Activated T-helper 1 cell treated with anti-CD3 and anti-CD28 coated beads, Interleukin-12 subunit alpha, Interleukin-12 subunit beta, Interleukin-2, Interleukin-4 antibody, amounts not matched to agents 30 ng/mL and 10 ng/mL and 1 ng/mL, durations not matched to agents 14 hours and 24 hours and 36 hours (primary cell): ENCODE measurements at regions not wholly inside any gene's neighbourhood (a gene's known extent, or its start where the extent isn't known, plus 50 kb on each side); places are given as distances from the start of the nearest gene placed in this dataset.

Source experiments
- DNase-seq: peaks from one replicate; pipeline ENCODE4 v3.0.0; 2021; ENCODE audit warnings: low spot score
- H3K27ac Mint-ChIP-seq: one replicate; pipeline ENCODE4 v1.8.0; 2021; ENCODE audit warnings: mild to moderate bottlenecking, mixed read lengths
- H3K27me3 Mint-ChIP-seq: one replicate; pipeline ENCODE4 v1.8.0; 2022; ENCODE audit warnings: mild to moderate bottlenecking, moderate library complexity, mixed read lengths; ENCODE audit not compliant: insufficient read depth
- H3K36me3 Mint-ChIP-seq: one replicate; pipeline ENCODE4 v1.8.0; 2021; ENCODE audit warnings: low read depth, mixed read lengths
- H3K4me1 Mint-ChIP-seq: one replicate; pipeline ENCODE4 v1.8.0; 2021; ENCODE audit warnings: low read depth, mixed read lengths
- H3K4me3 Mint-ChIP-seq: one replicate; pipeline ENCODE4 v1.8.0; 2021; ENCODE audit warnings: mild to moderate bottlenecking, moderate library complexity, mixed read lengths
- H3K9me3 Mint-ChIP-seq: one replicate; pipeline ENCODE4 v1.8.0; 2021; ENCODE audit warnings: mixed read lengths
- intact Hi-C: fragments of 100-400 bp; cut with micrococcal nuclease; formaldehyde crosslinking; loops from one replicate; pipeline ENCODE4 v1.15.1; 2024

- no peak for DNase-seq
- H3K4me3 Mint-ChIP-seq, result no peak overlapping the region
- intact Hi-C loops, result no loop called here
- no peaks in the 10 kb centered on the region for H3K27me3 Mint-ChIP-seq
- H3K36me3 Mint-ChIP-seq, result no peaks in the 10 kb centered on the region
- H3K4me1 Mint-ChIP-seq, result no peaks in the 10 kb centered on the region
- peaks cover 5% of the 10 kb centered on the region for H3K9me3 Mint-ChIP-seq
- H3K27ac Mint-ChIP-seq, result no peak overlapping the region
Observed at GRCh38 chr1:164261691-164262240, 297.2 kb upstream of the PBX1 start.

- peaks cover 3% of the 10 kb centered on the region for H3K9me3 Mint-ChIP-seq
- no peak overlapping the region for H3K4me3 Mint-ChIP-seq
- H3K27me3 Mint-ChIP-seq, result no peaks in the 10 kb centered on the region
- intact Hi-C loops, result no loop called here
- no peak overlapping the region for H3K27ac Mint-ChIP-seq
- no peak for DNase-seq
- H3K36me3 Mint-ChIP-seq, result no peaks in the 10 kb centered on the region
- H3K4me1 Mint-ChIP-seq, result no peaks in the 10 kb centered on the region
Observed at GRCh38 chr1:164263540-164263939, 295.4 kb upstream of the PBX1 start.

GRCh38 chr1:164265232-164265631 lies 293.8 kb upstream of the PBX1 start:
- Mint-ChIP-seq H3K27ac (no peak overlapping the region), H3K4me3 (no peak overlapping the region), H3K4me1 (no peaks in the 10 kb centered on the region), H3K9me3 (peaks cover 7% of the 10 kb centered on the region), H3K36me3 (no peaks in the 10 kb centered on the region), H3K27me3 (no peaks in the 10 kb centered on the region)
- intact Hi-C loops, result no loop called here
- DNase-seq, result no peak

DNA sequence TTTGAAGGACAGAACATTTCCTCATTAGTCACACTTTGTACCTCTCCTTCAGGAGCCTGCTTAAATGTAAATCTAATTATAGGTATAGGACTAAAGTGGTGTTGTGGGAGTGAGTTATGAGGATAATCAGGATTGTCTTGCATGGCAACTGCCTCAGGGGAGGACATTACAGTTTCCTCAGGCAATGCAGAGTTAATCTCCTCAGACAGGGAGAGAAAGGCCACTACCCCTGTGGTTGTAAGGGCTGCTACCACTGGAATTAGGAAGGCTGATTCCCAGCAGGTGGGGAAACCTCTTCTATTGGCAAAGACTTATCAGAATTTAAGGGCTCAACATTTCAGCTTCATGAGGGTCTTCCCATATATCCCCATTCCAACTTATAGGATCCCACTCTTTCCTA lies 286.8 kb upstream of the PBX1 start:
- H3K9me3 Mint-ChIP-seq, result peaks cover 13% of the 10 kb centered on the region
- intact Hi-C loops, result no loop called here
- peaks cover 1% of the 10 kb centered on the region for H3K27me3 Mint-ChIP-seq
- H3K27ac Mint-ChIP-seq, result no peak overlapping the region
- no peaks in the 10 kb centered on the region for H3K4me1 Mint-ChIP-seq
- H3K36me3 Mint-ChIP-seq, result no peaks in the 10 kb centered on the region
- H3K4me3 Mint-ChIP-seq, result no peak overlapping the region
- DNase-seq, result no peak

DNA sequence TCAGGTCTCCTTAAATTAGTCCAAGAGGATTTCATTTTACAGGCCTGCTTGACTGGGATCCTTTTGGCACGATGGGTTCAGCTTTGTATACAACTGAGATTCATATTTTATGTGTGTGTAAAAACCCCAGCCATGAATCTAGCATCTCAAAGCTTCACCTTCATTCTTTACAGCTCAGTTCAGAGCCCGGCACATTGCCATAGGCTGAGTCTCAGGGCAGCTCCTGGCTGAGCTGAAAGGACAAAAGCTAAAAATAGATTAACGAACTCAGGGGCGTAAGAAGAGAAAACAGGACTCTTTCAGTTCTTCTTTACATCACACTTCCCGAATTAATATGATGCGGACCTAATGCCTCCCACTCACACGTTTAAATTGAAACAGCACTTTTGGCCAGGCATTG lies 262.8 kb upstream of the PBX1 start:
- H3K27me3 Mint-ChIP-seq, result no peaks in the 10 kb centered on the region
- H3K9me3 Mint-ChIP-seq, result peaks cover 10% of the 10 kb centered on the region
- H3K36me3 Mint-ChIP-seq, result no peaks in the 10 kb centered on the region
- H3K27ac Mint-ChIP-seq, result no peak overlapping the region
- H3K4me3 Mint-ChIP-seq, result no peak overlapping the region
- DNase-seq, result no peak
- intact Hi-C loops, result no loop called here
- H3K4me1 Mint-ChIP-seq, result no peaks in the 10 kb centered on the region

DNA sequence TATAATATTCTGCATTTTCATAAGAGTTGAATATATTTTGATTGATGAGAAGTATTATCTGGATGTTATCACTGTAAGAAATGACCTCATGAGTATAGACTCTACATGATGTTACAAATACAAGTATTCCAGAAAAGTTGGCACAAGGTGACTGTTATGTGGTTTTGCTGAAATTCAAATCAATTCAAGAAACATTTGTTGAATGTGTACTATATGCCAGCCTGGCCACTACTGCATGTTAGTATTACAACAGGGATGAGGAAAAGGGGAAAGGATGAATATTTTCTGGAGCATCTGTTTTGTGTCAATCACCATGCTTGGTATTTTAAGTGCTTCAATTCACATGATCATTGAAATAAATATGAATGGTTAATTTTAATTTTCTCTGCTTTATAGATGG lies 250.9 kb upstream of the PBX1 start:
- H3K27ac Mint-ChIP-seq, result no peak overlapping the region
- no peaks in the 10 kb centered on the region for H3K4me1 Mint-ChIP-seq
- peaks cover 9% of the 10 kb centered on the region for H3K9me3 Mint-ChIP-seq
- intact Hi-C loops, result no loop called here
- H3K27me3 Mint-ChIP-seq, result no peaks in the 10 kb centered on the region
- no peak for DNase-seq
- H3K36me3 Mint-ChIP-seq, result no peaks in the 10 kb centered on the region
- no peak overlapping the region for H3K4me3 Mint-ChIP-seq

DNA sequence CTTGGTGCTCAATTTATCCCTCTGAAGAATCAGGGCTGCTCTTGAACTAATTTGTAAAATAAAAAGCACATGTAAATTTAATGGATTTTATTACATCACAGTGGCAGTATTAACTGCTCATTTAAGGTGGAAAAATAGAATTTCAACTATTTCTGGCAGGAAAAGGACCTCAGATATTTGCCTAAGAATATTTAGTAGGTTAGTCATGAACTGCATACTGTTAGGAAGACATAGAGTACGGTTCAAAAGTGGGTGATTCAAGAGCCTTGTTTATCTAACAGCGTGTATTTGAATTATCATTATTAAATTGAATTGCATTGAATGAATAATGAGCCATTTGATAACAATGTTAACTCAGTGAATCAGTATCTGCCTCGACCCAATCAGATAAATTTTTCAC lies 248.8 kb upstream of the PBX1 start:
- Mint-ChIP-seq H3K36me3 (no peaks in the 10 kb centered on the region), H3K27ac (no peak overlapping the region), H3K4me3 (no peak overlapping the region), H3K9me3 (peaks cover 3% of the 10 kb centered on the region), H3K27me3 (no peaks in the 10 kb centered on the region), H3K4me1 (no peaks in the 10 kb centered on the region)
- DNase-seq, result no peak
- intact Hi-C loops, result no loop called here

- Mint-ChIP-seq H3K4me3 (no peak overlapping the region), H3K4me1 (no peaks in the 10 kb centered on the region), H3K36me3 (no peaks in the 10 kb centered on the region), H3K27ac (no peak overlapping the region), H3K9me3 (peaks cover 3% of the 10 kb centered on the region), H3K27me3 (no peaks in the 10 kb centered on the region)
- DNase-seq, result no peak
- intact Hi-C loops, result no loop called here
Observed at GRCh38 chr1:164311377-164311776, 247.6 kb upstream of the PBX1 start.

DNA sequence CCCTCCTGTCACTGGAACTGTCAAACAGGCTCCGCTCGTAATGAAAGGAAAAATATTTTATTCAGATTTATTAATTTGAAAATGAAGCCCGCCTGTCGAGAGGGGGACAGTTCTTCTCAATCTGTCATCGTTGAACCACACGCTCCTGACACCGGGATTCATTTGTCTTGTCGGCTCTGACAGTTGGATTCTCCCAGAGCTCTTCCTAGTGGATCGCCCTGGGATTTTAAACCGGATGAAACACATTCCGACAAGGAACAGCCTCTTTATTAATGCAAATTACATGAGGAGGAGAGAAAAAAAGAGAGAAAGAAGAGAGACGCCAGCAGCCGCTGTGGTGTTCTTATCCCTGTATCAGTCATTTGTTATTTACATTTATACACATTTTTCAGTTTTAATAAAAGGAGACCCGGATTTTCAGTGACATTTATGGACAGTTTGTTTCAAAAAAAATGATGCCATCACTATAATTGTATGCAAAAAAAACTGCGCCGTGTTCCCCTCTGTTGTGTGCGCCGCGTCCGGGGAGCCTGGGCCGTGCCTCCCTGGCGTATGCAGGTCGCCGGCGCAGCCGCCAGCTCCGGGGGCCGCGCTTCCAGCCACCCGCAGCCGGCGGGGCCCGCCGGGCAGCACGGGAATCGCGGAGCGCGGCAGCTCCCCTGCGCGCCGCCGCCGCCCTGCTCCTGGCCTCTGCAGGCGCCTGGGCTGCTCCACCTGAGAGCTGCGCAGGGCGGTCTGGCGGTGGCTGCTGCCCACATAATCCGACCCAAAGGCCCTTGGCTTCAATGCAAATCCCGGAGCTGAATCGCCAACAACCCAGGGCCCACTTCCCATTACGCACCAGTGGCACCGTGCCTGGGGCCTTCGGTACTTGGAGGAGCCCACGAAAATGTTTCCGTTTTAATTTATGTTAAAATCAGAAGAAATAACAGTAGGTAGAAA lies 237.9 kb upstream of the PBX1 start:
- no peak for DNase-seq
- no peaks in the 10 kb centered on the region for H3K9me3 Mint-ChIP-seq
- intact Hi-C loops, result no loop called here
- no peak overlapping the region for H3K4me3 Mint-ChIP-seq
- H3K36me3 Mint-ChIP-seq, result no peaks in the 10 kb centered on the region
- peaks cover 7% of the 10 kb centered on the region for H3K27me3 Mint-ChIP-seq
- no peaks in the 10 kb centered on the region for H3K4me1 Mint-ChIP-seq
- no peak overlapping the region for H3K27ac Mint-ChIP-seq

- Mint-ChIP-seq H3K27me3 (peaks cover 3% of the 10 kb centered on the region), H3K27ac (no peak overlapping the region), H3K4me3 (no peak overlapping the region), H3K4me1 (no peaks in the 10 kb centered on the region), H3K9me3 (peaks cover 15% of the 10 kb centered on the region), H3K36me3 (no peaks in the 10 kb centered on the region)
- intact Hi-C loops, result no loop called here
- DNase-seq, result no peak
Observed at GRCh38 chr1:164325786-164326185, 233.2 kb upstream of the PBX1 start.

GRCh38 chr1:164333387-164333786 lies 225.6 kb upstream of the PBX1 start:
- H3K36me3 Mint-ChIP-seq, result no peaks in the 10 kb centered on the region
- no peak for DNase-seq
- no peak overlapping the region for H3K27ac Mint-ChIP-seq
- intact Hi-C loops, result no loop called here
- no peaks in the 10 kb centered on the region for H3K4me1 Mint-ChIP-seq
- H3K4me3 Mint-ChIP-seq, result no peak overlapping the region
- no peaks in the 10 kb centered on the region for H3K27me3 Mint-ChIP-seq
- H3K9me3 Mint-ChIP-seq, result peaks cover 13% of the 10 kb centered on the region

DNA sequence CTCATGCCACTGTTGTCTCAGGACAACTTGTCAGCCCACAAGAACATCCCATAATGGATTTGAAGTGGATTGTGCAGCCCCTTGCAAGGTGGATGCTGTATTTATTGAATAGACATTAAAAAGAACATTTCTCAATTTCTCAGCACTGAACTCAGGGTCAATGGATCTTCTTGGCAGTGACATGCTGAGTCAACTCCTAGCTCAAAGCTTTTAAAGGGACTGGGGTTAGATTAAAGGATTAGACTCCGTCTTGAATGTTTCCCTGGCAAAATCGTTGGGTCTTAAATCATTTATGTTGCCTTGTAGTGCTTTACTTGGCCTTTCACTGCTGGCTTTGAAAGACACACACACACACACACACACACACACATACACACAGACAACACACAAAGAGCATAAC lies 221.6 kb upstream of the PBX1 start:
- Mint-ChIP-seq H3K4me1 (no peaks in the 10 kb centered on the region), H3K27me3 (no peaks in the 10 kb centered on the region), H3K4me3 (no peak overlapping the region), H3K27ac (no peak overlapping the region), H3K9me3 (peaks cover 19% of the 10 kb centered on the region), H3K36me3 (no peaks in the 10 kb centered on the region)
- intact Hi-C loops, result no loop called here
- DNase-seq, result no peak

DNA sequence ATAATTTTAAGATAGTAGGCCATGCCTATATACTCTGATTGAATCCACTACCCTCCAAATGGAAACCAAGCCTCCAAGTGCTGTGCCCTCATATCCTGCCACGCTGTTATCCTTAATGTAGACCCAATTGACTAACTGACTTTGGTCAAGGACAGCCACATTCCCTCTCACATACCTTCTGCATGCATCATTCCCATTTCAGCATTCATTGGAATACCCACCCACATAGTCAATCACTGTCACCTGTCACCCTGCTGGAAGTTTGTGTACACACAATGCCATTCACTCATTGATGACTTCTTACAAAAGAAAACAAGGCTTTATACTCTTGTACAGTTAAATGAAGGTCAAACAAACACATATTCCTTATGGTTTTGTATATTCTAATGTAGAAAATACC lies 221.1 kb upstream of the PBX1 start:
- no peak for DNase-seq
- H3K4me3 Mint-ChIP-seq, result no peak overlapping the region
- no peaks in the 10 kb centered on the region for H3K27me3 Mint-ChIP-seq
- H3K9me3 Mint-ChIP-seq, result peaks cover 19% of the 10 kb centered on the region
- H3K4me1 Mint-ChIP-seq, result no peaks in the 10 kb centered on the region
- no peak overlapping the region for H3K27ac Mint-ChIP-seq
- H3K36me3 Mint-ChIP-seq, result no peaks in the 10 kb centered on the region
- intact Hi-C loops, result no loop called here
